ENCODE measurements at regions not wholly inside any gene's neighbourhood (a gene's known extent, or its start where the extent isn't known, plus 50 kb on each side); places are given as distances from the start of the nearest gene placed in this dataset.
A peak's percentile ranks its signal among the peaks of the same experiment; 100 is the strongest.

GRCh38 chr10:3891396-3891795, 106.4 kb upstream of the KLF6 start:
- no peaks in the 10 kb centered on the region for H3K27me3 ChIP-seq
- FAIRE-seq = no peak
- ATAC-seq = no peak

GRCh38 chr10:3890602-3891352, 105.8 kb upstream of the KLF6 start:
- peak overlapping the region in 2 of 4 donors; percentile 84 to 88 for H3K27ac ChIP-seq
- no peak for TF ChIP-seq CTCF (IDR thresholded peaks at IDR 0.05)
- no peaks in the 10 kb centered on the region for H3K36me3 ChIP-seq
- ATAC-seq = no peak
- DNase-seq = no peak
- no peaks in the 10 kb centered on the region for H3K27me3 ChIP-seq
- no peak overlapping the region for H3K4me3 ChIP-seq
- intact Hi-C loops (cut with DNase I) = no loop called here
- H3K4me1 ChIP-seq = peaks cover 8 to 29% (median 17%) of the 10 kb centered on the region in 3 donors
- H3K9me3 ChIP-seq = no peaks in the 10 kb centered on the region
- FAIRE-seq = no peak
- WGBS, 2 donors = 78 to 86% methylated on average over 14 of the region's 14 CpGs

More at GRCh38 chr10:3891396-3891795, 106.4 kb upstream of the KLF6 start:
- no peak for DNase-seq
- Histone ChIP-seq H3K36me3 (no peaks in the 10 kb centered on the region), H3K4me1 (peaks cover 8 to 23% (median 14%) of the 10 kb centered on the region in 3 donors), H3K9me3 (no peaks in the 10 kb centered on the region), H3K27ac (no peak overlapping the region), H3K4me3 (no peak overlapping the region)
- WGBS, 2 donors = 79 to 90% methylated on average over 3 of the region's 3 CpGs
- TF ChIP-seq CTCF (IDR thresholded peaks at IDR 0.05) = no peak
- intact Hi-C loops (cut with DNase I) = no loop called here

- ATAC-seq = peak in 3 of 4 donors; percentile 2 to 37 (median 21)
- Histone ChIP-seq H3K9me3 (no peaks in the 10 kb centered on the region), H3K27ac (peak overlapping the region in 2 of 4 donors; percentile 84 to 88), H3K4me3 (no peak overlapping the region), H3K36me3 (no peaks in the 10 kb centered on the region), H3K27me3 (no peaks in the 10 kb centered on the region), H3K4me1 (peaks cover 8 to 31% (median 17%) of the 10 kb centered on the region in 3 donors)
- FAIRE-seq = no peak
- 36 to 37% methylated on average over 4 of the region's 4 CpGs for WGBS, 2 donors
- no peak for DNase-seq
- no peak for TF ChIP-seq CTCF (IDR thresholded peaks at IDR 0.05)
- intact Hi-C loops (cut with DNase I) = no loop called here
Observed at GRCh38 chr10:3889961-3890522, 105.0 kb upstream of the KLF6 start.

- Histone ChIP-seq H3K4me1 (peaks cover 8 to 30% (median 17%) of the 10 kb centered on the region in 3 donors), H3K27me3 (no peaks in the 10 kb centered on the region), H3K36me3 (no peaks in the 10 kb centered on the region), H3K9me3 (no peaks in the 10 kb centered on the region), H3K4me3 (no peak overlapping the region), H3K27ac (peak overlapping the region; percentile 50 to 88 (median 76))
- ATAC-seq = peak in 2 of 4 donors; percentile 41 to 54
- no peak for DNase-seq
- TF ChIP-seq CTCF (IDR thresholded peaks at IDR 0.05) = no peak
- intact Hi-C loops (cut with DNase I) = no loop called here
- 55 to 62% methylated on average over 9 of the region's 9 CpGs for WGBS, 2 donors
- FAIRE-seq = no peak
Observed at GRCh38 chr10:3887885-3888476, 103.0 kb upstream of the KLF6 start.

Measured in pancreas (tissue), 10 donors.